ENCODE measurements at regions not wholly inside any gene's neighbourhood (a gene's known extent, or its start where the extent isn't known, plus 50 kb on each side); places are given as distances from the start of the nearest gene placed in this dataset.

GRCh38 chr12:89181271-89181920 is 170.9 kb downstream of the DUSP6 start:
- 89 to 94% methylated on average over 2 of the region's 2 CpGs for WGBS, 2 donors
- Histone ChIP-seq H3K4me3 (no peak overlapping the region), H3K4me1 (no peaks in the 10 kb centered on the region), H3K27me3 (no peaks in the 10 kb centered on the region), H3K27ac (no peak overlapping the region), H3K36me3 (ENCODE audit: low read depth, missing control alignments) (no peaks in the 10 kb centered on the region), H3K9me3 (no peaks in the 10 kb centered on the region)
- intact Hi-C loops (cut with DNase I; ENCODE audit: low total_unique reads), result no loop called here
- TF ChIP-seq CTCF (IDR thresholded peaks at IDR 0.05) (no peak), POLR2A (IDR thresholded peaks at IDR 0.05) (no peak)
- DNase-seq, result no peak

GRCh38 chr12:89180496-89180895 is 171.8 kb downstream of the DUSP6 start:
- TF ChIP-seq POLR2A (IDR thresholded peaks at IDR 0.05) (no peak), CTCF (IDR thresholded peaks at IDR 0.05) (no peak)
- H3K27me3 ChIP-seq, result no peaks in the 10 kb centered on the region
- H3K9me3 ChIP-seq, result no peaks in the 10 kb centered on the region
- WGBS, 2 donors, result 81 to 84% methylated on average over 2 of the region's 2 CpGs
- no peaks in the 10 kb centered on the region for H3K4me1 ChIP-seq
- intact Hi-C loops (cut with DNase I; ENCODE audit: low total_unique reads), result no loop called here
- no peak overlapping the region for H3K4me3 ChIP-seq
- DNase-seq, result no peak
- no peaks in the 10 kb centered on the region for H3K36me3 ChIP-seq (ENCODE audit: low read depth, missing control alignments)
- H3K27ac ChIP-seq, result no peak overlapping the region

- DNase-seq, result no peak
- WGBS, 2 donors, result 34 to 44% methylated on average over 1 of the region's 1 CpG
- H3K36me3 ChIP-seq (ENCODE audit: low read depth, missing control alignments), result no peaks in the 10 kb centered on the region
- intact Hi-C loops (cut with DNase I; ENCODE audit: low total_unique reads), result no loop called here
- H3K9me3 ChIP-seq, result no peaks in the 10 kb centered on the region
- no peak overlapping the region for H3K27ac ChIP-seq
- no peaks in the 10 kb centered on the region for H3K27me3 ChIP-seq
- no peak for TF ChIP-seq CTCF (IDR thresholded peaks at IDR 0.05)
- TF ChIP-seq POLR2A (IDR thresholded peaks at IDR 0.05), result no peak
- H3K4me3 ChIP-seq, result no peak overlapping the region
- no peaks in the 10 kb centered on the region for H3K4me1 ChIP-seq
Observed at GRCh38 chr12:89179983-89180382, 172.3 kb downstream of the DUSP6 start.

GRCh38 chr12:89179245-89179644 is 173.1 kb downstream of the DUSP6 start:
- 63 to 81% methylated on average over 1 of the region's 1 CpG for WGBS, 2 donors
- Histone ChIP-seq H3K4me3 (no peak overlapping the region), H3K27me3 (no peaks in the 10 kb centered on the region), H3K27ac (no peak overlapping the region), H3K4me1 (no peaks in the 10 kb centered on the region), H3K9me3 (no peaks in the 10 kb centered on the region), H3K36me3 (ENCODE audit: low read depth, missing control alignments) (no peaks in the 10 kb centered on the region)
- no peak for TF ChIP-seq CTCF (IDR thresholded peaks at IDR 0.05)
- intact Hi-C loops (cut with DNase I; ENCODE audit: low total_unique reads), result no loop called here
- DNase-seq, result no peak

GRCh38 chr12:89177802-89178395 is 174.4 kb downstream of the DUSP6 start:
- Histone ChIP-seq H3K4me1 (no peaks in the 10 kb centered on the region), H3K27ac (no peak overlapping the region), H3K4me3 (no peak overlapping the region), H3K27me3 (no peaks in the 10 kb centered on the region), H3K9me3 (no peaks in the 10 kb centered on the region), H3K36me3 (ENCODE audit: low read depth, missing control alignments) (no peaks in the 10 kb centered on the region)
- TF ChIP-seq CTCF (IDR thresholded peaks at IDR 0.05) (no peak), POLR2A (IDR thresholded peaks at IDR 0.05) (no peak)
- intact Hi-C loops (cut with DNase I; ENCODE audit: low total_unique reads), result no loop called here
- no peak for DNase-seq
- WGBS, 2 donors, result 86 to 89% methylated on average over 3 of the region's 3 CpGs
